Mucosa of rectum (tissue), 2 donors: ENCODE measurements at regions not wholly inside any gene's neighbourhood (a gene's known extent, or its start where the extent isn't known, plus 50 kb on each side); places are given as distances from the start of the nearest gene placed in this dataset.

Experiments used
- H3K27ac ChIP-seq, 2 donors: one replicate each; pipeline ENCODE4 v1.7.0; 2013; ENCODE audit warnings: inconsistent platforms in 2 of 2, low read depth in 2 of 2, low read length in 2 of 2
- H3K27me3 ChIP-seq, 2 donors: one replicate each; pipeline ENCODE4 v1.7.0; 2013; ENCODE audit warnings: low read length in 2 of 2; ENCODE audit not compliant: control insufficient read depth in 2 of 2, insufficient read depth in 2 of 2
- H3K36me3 ChIP-seq, 2 donors: one replicate each; pipeline ENCODE4 v1.7.0; 2013; ENCODE audit warnings: low read length in 2 of 2; ENCODE audit not compliant: control insufficient read depth in 2 of 2, insufficient read depth in 2 of 2
- H3K4me1 ChIP-seq, 2 donors: one replicate each; pipeline ENCODE4 v1.7.0; 2013; ENCODE audit warnings: low read length in 2 of 2, mild to moderate bottlenecking in 1 of 2; ENCODE audit not compliant: control insufficient read depth in 2 of 2, insufficient read depth in 2 of 2
- H3K4me3 ChIP-seq, 2 donors: one replicate each; pipeline ENCODE4 v1.7.0; 2013; ENCODE audit warnings: low read length in 2 of 2
- H3K9ac ChIP-seq, 2 donors: one replicate each; pipeline ENCODE4 v1.7.0; 2013; ENCODE audit warnings: low read length in 2 of 2, low read depth in 1 of 2, mild to moderate bottlenecking in 1 of 2
- H3K9me3 ChIP-seq, 2 donors: one replicate each; pipeline ENCODE4 v1.7.0; 2013; ENCODE audit warnings: low read length in 2 of 2; ENCODE audit not compliant: control insufficient read depth in 2 of 2
- donor health status: healthy.
- donor health status: Normal muscosa, but diverticular disease.

GRCh38 chr9:120265791-120266190 is 314.2 kb downstream of the CDK5RAP2 start:
- no peak overlapping the region for H3K9ac ChIP-seq
- no peaks in the 10 kb centered on the region for H3K27me3 ChIP-seq
- H3K36me3 ChIP-seq, result no peaks in the 10 kb centered on the region
- H3K4me3 ChIP-seq, result no peak overlapping the region
- H3K4me1 ChIP-seq, result no peaks in the 10 kb centered on the region
- H3K27ac ChIP-seq, result no peak overlapping the region
- H3K9me3 ChIP-seq, result no peaks in the 10 kb centered on the region

GRCh38 chr9:120264528-120264927 is 315.4 kb downstream of the CDK5RAP2 start:
- H3K9me3 ChIP-seq, result no peaks in the 10 kb centered on the region
- no peaks in the 10 kb centered on the region for H3K36me3 ChIP-seq
- H3K4me1 ChIP-seq, result no peaks in the 10 kb centered on the region
- no peak overlapping the region for H3K4me3 ChIP-seq
- H3K27me3 ChIP-seq, result no peaks in the 10 kb centered on the region
- H3K9ac ChIP-seq, result no peak overlapping the region
- no peak overlapping the region for H3K27ac ChIP-seq

DNA sequence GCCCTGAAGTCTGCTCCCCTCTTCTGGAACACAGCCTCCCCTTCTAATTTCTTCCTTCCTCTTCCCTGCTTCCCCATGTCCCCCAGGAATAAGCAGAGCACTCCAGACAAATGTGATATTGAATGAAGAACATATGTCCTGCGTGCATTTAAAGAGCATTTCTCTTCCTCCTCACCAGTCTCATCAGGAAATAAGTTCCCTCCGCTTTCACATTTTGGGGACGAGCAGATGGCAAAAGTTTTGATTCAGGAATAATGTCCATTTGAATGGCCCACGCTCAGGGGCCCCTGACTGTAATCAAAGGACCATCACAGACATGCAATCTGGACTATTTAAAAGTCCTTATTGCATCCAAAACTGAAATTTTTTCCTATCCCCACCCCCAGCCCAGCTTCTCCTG is 316.1 kb downstream of the CDK5RAP2 start:
- H3K36me3 ChIP-seq, result no peaks in the 10 kb centered on the region
- no peak overlapping the region for H3K27ac ChIP-seq
- no peaks in the 10 kb centered on the region for H3K4me1 ChIP-seq
- no peak overlapping the region for H3K4me3 ChIP-seq
- no peak overlapping the region for H3K9ac ChIP-seq
- H3K27me3 ChIP-seq, result no peaks in the 10 kb centered on the region
- H3K9me3 ChIP-seq, result no peaks in the 10 kb centered on the region

GRCh38 chr9:120261419-120261818 is 318.5 kb downstream of the CDK5RAP2 start:
- Histone ChIP-seq H3K36me3 (no peaks in the 10 kb centered on the region), H3K9ac (no peak overlapping the region), H3K4me3 (no peak overlapping the region), H3K27me3 (no peaks in the 10 kb centered on the region), H3K27ac (no peak overlapping the region), H3K4me1 (no peaks in the 10 kb centered on the region), H3K9me3 (no peaks in the 10 kb centered on the region)

GRCh38 chr9:120259100-120259499 is 320.9 kb downstream of the CDK5RAP2 start:
- no peak overlapping the region for H3K27ac ChIP-seq
- H3K4me3 ChIP-seq, result no peak overlapping the region
- H3K27me3 ChIP-seq, result no peaks in the 10 kb centered on the region
- no peaks in the 10 kb centered on the region for H3K9me3 ChIP-seq
- H3K4me1 ChIP-seq, result no peaks in the 10 kb centered on the region
- H3K36me3 ChIP-seq, result no peaks in the 10 kb centered on the region
- H3K9ac ChIP-seq, result no peak overlapping the region

DNA sequence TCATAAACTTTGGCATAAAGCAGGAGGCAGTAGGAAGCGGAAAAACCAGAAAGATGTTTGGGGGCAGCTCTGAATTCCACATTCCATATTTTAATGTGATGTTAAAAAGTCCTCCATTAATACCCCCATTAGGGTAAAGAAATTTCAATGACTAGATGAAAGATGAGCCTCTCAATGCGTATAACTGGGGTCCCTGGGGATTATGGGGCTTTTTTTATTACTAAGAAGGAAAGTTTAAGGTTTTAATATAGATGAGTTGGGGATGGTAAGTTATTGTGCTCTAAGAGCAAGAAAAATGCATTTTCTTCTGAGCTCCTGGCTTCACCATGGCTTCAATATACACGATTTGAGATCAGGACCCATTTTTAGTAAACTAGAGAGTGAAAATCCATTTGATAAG is 321.9 kb downstream of the CDK5RAP2 start:
- H3K4me3 ChIP-seq, result no peak overlapping the region
- H3K36me3 ChIP-seq, result no peaks in the 10 kb centered on the region
- H3K9ac ChIP-seq, result no peak overlapping the region
- no peaks in the 10 kb centered on the region for H3K4me1 ChIP-seq
- H3K27ac ChIP-seq, result no peak overlapping the region
- no peaks in the 10 kb centered on the region for H3K9me3 ChIP-seq
- no peaks in the 10 kb centered on the region for H3K27me3 ChIP-seq

DNA sequence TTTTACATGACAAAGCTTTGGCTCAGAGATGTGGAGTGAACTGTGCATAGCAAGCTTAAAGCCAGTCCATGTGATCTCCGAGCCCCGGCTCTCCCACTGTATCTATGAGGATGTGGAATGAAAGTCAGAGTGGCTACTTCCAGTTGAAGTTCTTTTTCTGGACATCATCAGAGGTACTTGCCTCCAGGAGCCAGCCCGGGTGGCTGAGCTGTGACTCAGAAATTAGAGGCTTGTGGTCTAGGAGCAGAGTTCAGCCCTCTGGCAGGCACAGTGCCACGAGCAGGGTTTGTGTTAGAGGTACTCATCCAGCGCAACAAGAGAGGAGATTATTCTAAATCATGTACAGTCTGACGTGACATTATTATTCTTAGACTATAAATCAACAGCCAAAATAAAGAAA is 322.5 kb downstream of the CDK5RAP2 start:
- Histone ChIP-seq H3K27ac (no peak overlapping the region), H3K36me3 (no peaks in the 10 kb centered on the region), H3K4me1 (no peaks in the 10 kb centered on the region), H3K27me3 (no peaks in the 10 kb centered on the region), H3K9ac (no peak overlapping the region), H3K4me3 (no peak overlapping the region), H3K9me3 (no peaks in the 10 kb centered on the region)

- Histone ChIP-seq H3K4me1 (no peaks in the 10 kb centered on the region), H3K36me3 (no peaks in the 10 kb centered on the region), H3K27me3 (no peaks in the 10 kb centered on the region), H3K9ac (no peak overlapping the region), H3K27ac (no peak overlapping the region), H3K9me3 (no peaks in the 10 kb centered on the region), H3K4me3 (no peak overlapping the region)
Observed at GRCh38 chr9:120256146-120256545, 323.8 kb downstream of the CDK5RAP2 start.

GRCh38 chr9:120252248-120252647 is 327.7 kb downstream of the CDK5RAP2 start:
- no peaks in the 10 kb centered on the region for H3K4me1 ChIP-seq

DNA sequence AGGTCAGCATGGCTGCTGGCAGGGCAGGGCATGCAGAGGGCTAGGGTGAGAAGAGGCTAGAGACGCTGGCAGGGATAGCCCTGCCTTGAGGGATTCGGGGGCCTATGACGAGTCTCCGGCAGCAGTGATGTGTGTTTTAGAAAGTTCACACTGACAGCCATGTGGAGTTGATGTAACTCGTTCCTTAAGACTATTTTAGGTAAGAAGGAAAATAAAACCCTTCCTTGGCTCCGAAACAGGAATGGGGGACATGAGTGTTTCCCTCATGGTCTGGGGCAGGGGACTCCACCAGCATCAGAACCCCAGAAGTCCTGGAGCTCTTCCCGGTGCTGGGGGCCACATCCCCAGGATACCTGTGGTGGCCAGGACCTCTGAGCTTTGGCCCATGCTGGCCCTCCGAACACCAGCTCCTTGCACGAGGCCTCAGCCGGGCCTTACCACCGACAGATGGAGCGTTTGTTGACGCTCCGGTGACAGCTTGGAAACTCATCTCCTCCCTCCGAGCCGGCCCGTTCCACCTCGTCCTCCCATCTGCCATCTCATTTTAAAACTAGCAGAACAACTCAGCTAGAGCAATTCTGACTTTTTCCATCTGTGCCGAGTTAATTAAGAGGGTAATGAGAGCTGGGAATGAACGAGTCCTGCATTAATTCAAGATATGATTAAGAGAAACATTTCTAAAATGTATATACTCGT is 337.7 kb downstream of the CDK5RAP2 start:
- Histone ChIP-seq H3K36me3 (no peaks in the 10 kb centered on the region), H3K4me3 (no peak overlapping the region), H3K9ac (no peak overlapping the region), H3K4me1 (no peaks in the 10 kb centered on the region), H3K27me3 (no peaks in the 10 kb centered on the region), H3K27ac (no peak overlapping the region), H3K9me3 (no peaks in the 10 kb centered on the region)

More at GRCh38 chr9:120252248-120252647, 327.7 kb downstream of the CDK5RAP2 start:
- Histone ChIP-seq H3K9ac (no peak overlapping the region), H3K4me3 (no peak overlapping the region), H3K36me3 (no peaks in the 10 kb centered on the region), H3K27ac (no peak overlapping the region), H3K9me3 (no peaks in the 10 kb centered on the region), H3K27me3 (no peaks in the 10 kb centered on the region)

- H3K9me3 ChIP-seq, result no peaks in the 10 kb centered on the region
- H3K27me3 ChIP-seq, result peaks cover 0 to 1% of the 10 kb centered on the region in 2 donors
- H3K9ac ChIP-seq, result no peak overlapping the region
- H3K27ac ChIP-seq, result no peak overlapping the region
- H3K36me3 ChIP-seq, result no peaks in the 10 kb centered on the region
- no peak overlapping the region for H3K4me3 ChIP-seq
- no peaks in the 10 kb centered on the region for H3K4me1 ChIP-seq
Observed at GRCh38 chr9:120236596-120236995, 343.4 kb downstream of the CDK5RAP2 start.
